ENCODE measurements at regions not wholly inside any gene's neighbourhood (a gene's known extent, or its start where the extent isn't known, plus 50 kb on each side); places are given as distances from the start of the nearest gene placed in this dataset.

- Histone ChIP-seq H3F3A (ENCODE audit: low read depth) (no peaks in the 10 kb centered on the region), H3K9me2 (replicated peaks; ENCODE audit: low read depth, low read length) (no peaks in the 10 kb centered on the region), H3K4me1 (ENCODE audit: insufficient read depth, low read length, poor library complexity, severe bottlenecking) (no peaks in the 10 kb centered on the region), H3K9me3 (ENCODE audit: insufficient read depth, low read depth, low read length) (no peaks in the 10 kb centered on the region; the same call in 1 of the 2 replicates), H3K79me2 (ENCODE audit: insufficient read depth, low read length) (no peaks in the 10 kb centered on the region), H3K27me3 (ENCODE audit: insufficient read depth, low read length, poor library complexity, severe bottlenecking) (no peaks in the 10 kb centered on the region), H3K4me3 (ENCODE audit: low read length, poor library complexity, severe bottlenecking) (no peak overlapping the region), H3K9ac (ENCODE audit: low read depth, low read length, poor library complexity, severe bottlenecking) (no peak overlapping the region), H3K36me3 (ENCODE audit: insufficient read depth, low read length) (no peaks in the 10 kb centered on the region), H2AFZ (ENCODE audit: low read length) (no peak overlapping the region), H3K4me2 (ENCODE audit: low read depth, low read length, poor library complexity, severe bottlenecking) (no peak overlapping the region), H4K20me1 (ENCODE audit: insufficient read depth, low read length, poor library complexity, severe bottlenecking) (no peaks in the 10 kb centered on the region)
- no peak for TF ChIP-seq CTCF (conservative IDR thresholded peaks at IDR 0.05; ENCODE audit: low read length)
- no peak for TF ChIP-seq EZH2phosphoT487 (IDR thresholded peaks at IDR 0.05; ENCODE audit: borderline replicate concordance)
Measured at GRCh38 chr4:138602664-138603063, 360.5 kb upstream of the SLC7A11 start.

GRCh38 chr4:138599965-138600364, 357.8 kb upstream of the SLC7A11 start:
- no peaks in the 10 kb centered on the region for H3K4me1 ChIP-seq (ENCODE audit: insufficient read depth, low read length, poor library complexity, severe bottlenecking)
- H3K4me2 ChIP-seq (ENCODE audit: low read depth, low read length, poor library complexity, severe bottlenecking), result no peak overlapping the region
- no peaks in the 10 kb centered on the region for H3K9me2 ChIP-seq (replicated peaks; ENCODE audit: low read depth, low read length)
- TF ChIP-seq EZH2phosphoT487 (IDR thresholded peaks at IDR 0.05; ENCODE audit: borderline replicate concordance) (no peak), CTCF (conservative IDR thresholded peaks at IDR 0.05; ENCODE audit: low read length) (no peak)
- H3K79me2 ChIP-seq (ENCODE audit: insufficient read depth, low read length), result no peaks in the 10 kb centered on the region
- H4K20me1 ChIP-seq (ENCODE audit: insufficient read depth, low read length, poor library complexity, severe bottlenecking), result no peaks in the 10 kb centered on the region
- no peaks in the 10 kb centered on the region for H3F3A ChIP-seq (ENCODE audit: low read depth)
- H3K36me3 ChIP-seq (ENCODE audit: insufficient read depth, low read length), result no peaks in the 10 kb centered on the region
- no peaks in the 10 kb centered on the region; the same call in 1 of the 2 replicates for H3K9me3 ChIP-seq (ENCODE audit: insufficient read depth, low read depth, low read length)
- H3K9ac ChIP-seq (ENCODE audit: low read depth, low read length, poor library complexity, severe bottlenecking), result no peak overlapping the region
- H3K4me3 ChIP-seq (ENCODE audit: low read length, poor library complexity, severe bottlenecking), result no peak overlapping the region
- H3K27me3 ChIP-seq (ENCODE audit: insufficient read depth, low read length, poor library complexity, severe bottlenecking), result no peaks in the 10 kb centered on the region
- H2AFZ ChIP-seq (ENCODE audit: low read length), result no peak overlapping the region

- H3K9ac ChIP-seq (ENCODE audit: low read depth, low read length, poor library complexity, severe bottlenecking), result no peak overlapping the region
- no peak overlapping the region for H2AFZ ChIP-seq (ENCODE audit: low read length)
- TF ChIP-seq EZH2phosphoT487 (IDR thresholded peaks at IDR 0.05; ENCODE audit: borderline replicate concordance), result no peak
- TF ChIP-seq CTCF (conservative IDR thresholded peaks at IDR 0.05; ENCODE audit: low read length), result no peak
- H3K4me2 ChIP-seq (ENCODE audit: low read depth, low read length, poor library complexity, severe bottlenecking), result no peak overlapping the region
- H3K9me3 ChIP-seq (ENCODE audit: insufficient read depth, low read depth, low read length), result no peaks in the 10 kb centered on the region; the same call in 1 of the 2 replicates
- no peaks in the 10 kb centered on the region for H3K9me2 ChIP-seq (replicated peaks; ENCODE audit: low read depth, low read length)
- H3F3A ChIP-seq (ENCODE audit: low read depth), result no peaks in the 10 kb centered on the region
- H3K36me3 ChIP-seq (ENCODE audit: insufficient read depth, low read length), result no peaks in the 10 kb centered on the region
- H3K27me3 ChIP-seq (ENCODE audit: insufficient read depth, low read length, poor library complexity, severe bottlenecking), result no peaks in the 10 kb centered on the region
- no peaks in the 10 kb centered on the region for H3K4me1 ChIP-seq (ENCODE audit: insufficient read depth, low read length, poor library complexity, severe bottlenecking)
- H3K79me2 ChIP-seq (ENCODE audit: insufficient read depth, low read length), result no peaks in the 10 kb centered on the region
- no peak overlapping the region for H3K4me3 ChIP-seq (ENCODE audit: low read length, poor library complexity, severe bottlenecking)
- no peaks in the 10 kb centered on the region for H4K20me1 ChIP-seq (ENCODE audit: insufficient read depth, low read length, poor library complexity, severe bottlenecking)
Measured at GRCh38 chr4:138598226-138598625, 356.1 kb upstream of the SLC7A11 start.
